PFSK-1 (cell line): ENCODE measurements at regions not wholly inside any gene's neighbourhood (a gene's known extent, or its start where the extent isn't known, plus 50 kb on each side); places are given as distances from the start of the nearest gene placed in this dataset.

Source experiments
- FOXP2 ChIP-seq: optimal IDR thresholded peaks from 2 replicates; pipeline ENCODE3; 2011; ENCODE audit warnings: borderline replicate concordance, control low read depth, inconsistent platforms; ENCODE audit not compliant: insufficient read depth; ENCODE audit errors: extremely low read length, extremely low read depth
- POLR2AphosphoS5 ChIP-seq: IDR thresholded peaks from 2 replicates; pipeline ENCODE4 v1.6.1; 2012; ENCODE audit warnings: low read depth, mild to moderate bottlenecking, control low read depth, low read length, moderate library complexity
- SIN3A ChIP-seq: IDR thresholded peaks from 2 replicates; pipeline ENCODE4 v1.6.1; 2012; ENCODE audit warnings: mild to moderate bottlenecking, low read length, moderate library complexity, borderline replicate concordance; ENCODE audit not compliant: insufficient read depth
- TAF1 ChIP-seq: IDR thresholded peaks from 2 replicates; pipeline ENCODE4 v1.6.1; 2012; ENCODE audit warnings: low read length, control low read depth, borderline replicate concordance; ENCODE audit not compliant: insufficient read depth
- TF ChIP-seq, protein P1 (sequence below), 2 experiments: IDR thresholded peaks; 2 replicates each; pipeline versions ENCODE4 v1.6.1 to v1.8.0; 2011 to 2012; ENCODE audit warnings: low read depth in 2 of 2, low read length in 2 of 2, control low read depth in 1 of 2, inconsistent platforms in 1 of 2, mild to moderate bottlenecking in 1 of 2, moderate library complexity in 1 of 2; ENCODE audit not compliant: insufficient read depth in 1 of 2

DNA sequence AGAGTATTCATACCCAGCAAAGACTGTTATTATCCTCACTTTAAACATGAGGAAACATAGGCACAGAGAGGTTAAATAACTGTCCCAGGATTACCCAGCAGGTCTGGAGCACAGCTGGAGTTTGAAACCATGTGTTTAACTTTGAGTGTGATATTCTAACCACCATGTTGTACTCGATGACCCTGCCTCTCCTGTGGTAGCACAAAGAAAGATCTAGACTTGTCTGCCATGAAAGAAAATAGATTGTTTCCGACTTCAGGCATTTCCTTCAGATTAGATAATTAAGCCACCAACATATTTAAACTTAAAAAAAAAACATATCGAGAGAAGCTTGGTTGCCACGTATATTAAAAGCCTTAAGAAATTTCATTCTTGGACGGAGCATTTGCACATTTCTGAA is 104.6 kb upstream of the RUNX1 start:
- TF ChIP-seq FOXP2 = no peak
- no peak for TF ChIP-seq SIN3A
- TF ChIP-seq, protein P1, sequence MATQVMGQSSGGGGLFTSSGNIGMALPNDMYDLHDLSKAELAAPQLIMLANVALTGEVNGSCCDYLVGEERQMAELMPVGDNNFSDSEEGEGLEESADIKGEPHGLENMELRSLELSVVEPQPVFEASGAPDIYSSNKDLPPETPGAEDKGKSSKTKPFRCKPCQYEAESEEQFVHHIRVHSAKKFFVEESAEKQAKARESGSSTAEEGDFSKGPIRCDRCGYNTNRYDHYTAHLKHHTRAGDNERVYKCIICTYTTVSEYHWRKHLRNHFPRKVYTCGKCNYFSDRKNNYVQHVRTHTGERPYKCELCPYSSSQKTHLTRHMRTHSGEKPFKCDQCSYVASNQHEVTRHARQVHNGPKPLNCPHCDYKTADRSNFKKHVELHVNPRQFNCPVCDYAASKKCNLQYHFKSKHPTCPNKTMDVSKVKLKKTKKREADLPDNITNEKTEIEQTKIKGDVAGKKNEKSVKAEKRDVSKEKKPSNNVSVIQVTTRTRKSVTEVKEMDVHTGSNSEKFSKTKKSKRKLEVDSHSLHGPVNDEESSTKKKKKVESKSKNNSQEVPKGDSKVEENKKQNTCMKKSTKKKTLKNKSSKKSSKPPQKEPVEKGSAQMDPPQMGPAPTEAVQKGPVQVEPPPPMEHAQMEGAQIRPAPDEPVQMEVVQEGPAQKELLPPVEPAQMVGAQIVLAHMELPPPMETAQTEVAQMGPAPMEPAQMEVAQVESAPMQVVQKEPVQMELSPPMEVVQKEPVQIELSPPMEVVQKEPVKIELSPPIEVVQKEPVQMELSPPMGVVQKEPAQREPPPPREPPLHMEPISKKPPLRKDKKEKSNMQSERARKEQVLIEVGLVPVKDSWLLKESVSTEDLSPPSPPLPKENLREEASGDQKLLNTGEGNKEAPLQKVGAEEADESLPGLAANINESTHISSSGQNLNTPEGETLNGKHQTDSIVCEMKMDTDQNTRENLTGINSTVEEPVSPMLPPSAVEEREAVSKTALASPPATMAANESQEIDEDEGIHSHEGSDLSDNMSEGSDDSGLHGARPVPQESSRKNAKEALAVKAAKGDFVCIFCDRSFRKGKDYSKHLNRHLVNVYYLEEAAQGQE (IDR thresholded peaks at IDR 0.05; ENCODE audit: insufficient read depth in 1 of 2, low read depth in 2 of 2, low read length in 2 of 2) = no peak
- no peak for TF ChIP-seq TAF1
- no peak for TF ChIP-seq POLR2AphosphoS5

DNA sequence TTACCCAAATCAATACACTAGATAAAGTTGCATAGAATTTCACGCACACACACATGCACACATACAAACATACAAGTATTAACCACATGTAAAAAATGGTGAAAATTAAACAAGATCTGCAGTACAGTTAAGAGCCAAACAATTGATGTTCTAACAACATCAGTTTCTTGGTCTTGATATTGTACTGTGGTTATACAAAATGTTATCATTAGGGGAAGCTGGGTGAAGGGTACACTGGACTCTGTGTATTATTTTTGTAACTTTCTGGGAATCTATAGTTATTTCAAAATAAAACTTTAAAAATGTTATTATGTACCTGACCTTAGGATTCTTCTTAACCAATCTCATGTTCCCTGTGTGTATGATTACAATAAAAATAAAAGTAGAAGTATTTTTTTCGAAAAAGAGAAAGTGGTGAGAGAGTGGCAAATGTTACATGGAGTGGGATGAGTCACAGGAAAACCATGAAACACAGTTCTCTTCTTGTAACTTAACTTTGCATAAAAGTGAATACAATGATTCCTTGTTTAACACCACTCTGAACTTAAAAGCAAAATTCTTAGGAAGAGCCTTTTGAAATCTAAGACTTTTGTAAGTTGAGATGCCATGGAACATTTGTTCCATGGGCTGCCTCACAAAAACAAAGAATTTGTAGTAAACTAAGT is 101.6 kb upstream of the RUNX1 start:
- TF ChIP-seq, protein P1 (IDR thresholded peaks at IDR 0.05; ENCODE audit: insufficient read depth in 1 of 2, low read depth in 2 of 2, low read length in 2 of 2) = no peak
- TF ChIP-seq POLR2AphosphoS5 (no peak), FOXP2 (no peak), SIN3A (no peak), TAF1 (no peak)

DNA sequence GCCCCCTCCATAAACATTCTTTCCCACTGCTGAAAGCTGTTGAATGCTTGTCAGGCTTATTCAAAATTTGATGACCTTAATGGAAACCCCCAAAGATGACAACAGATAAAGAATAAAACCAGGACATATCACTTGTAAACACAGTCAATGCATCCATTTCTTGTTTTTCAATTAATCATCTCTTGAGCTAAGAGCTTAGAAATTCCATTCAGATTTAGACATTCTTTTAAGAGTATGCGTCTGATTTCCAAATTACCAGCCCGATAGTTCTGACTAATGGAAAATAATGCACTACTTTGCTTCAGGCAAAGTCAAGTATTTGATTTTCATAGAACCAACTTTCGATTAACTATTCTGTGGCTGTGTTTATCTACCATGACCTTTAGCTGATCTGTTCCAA is 100.6 kb upstream of the RUNX1 start:
- TF ChIP-seq SIN3A = no peak
- TF ChIP-seq, protein P1 (IDR thresholded peaks at IDR 0.05; ENCODE audit: insufficient read depth in 1 of 2, low read depth in 2 of 2, low read length in 2 of 2) = no peak
- no peak for TF ChIP-seq FOXP2
- no peak for TF ChIP-seq TAF1
- TF ChIP-seq POLR2AphosphoS5 = no peak

DNA sequence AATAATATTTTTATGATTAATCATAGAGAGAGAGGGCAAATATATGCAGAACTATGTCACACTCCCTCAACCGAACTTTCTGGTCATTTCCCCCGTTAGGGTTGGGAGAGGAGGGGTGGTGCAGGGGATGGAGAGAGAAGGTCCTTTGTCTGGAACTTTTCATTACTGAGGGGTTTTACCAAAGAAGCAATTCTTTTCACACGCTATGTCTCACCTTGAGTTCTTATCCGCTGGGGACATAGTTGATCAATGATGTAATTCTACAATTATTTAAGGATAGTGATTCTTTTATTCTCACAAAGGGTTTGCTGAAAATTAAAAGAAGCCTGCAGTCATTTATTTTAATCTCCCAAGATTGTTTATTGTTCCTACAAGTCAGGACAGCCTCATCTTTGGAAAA is 98.3 kb upstream of the RUNX1 start:
- no peak for TF ChIP-seq FOXP2

DNA sequence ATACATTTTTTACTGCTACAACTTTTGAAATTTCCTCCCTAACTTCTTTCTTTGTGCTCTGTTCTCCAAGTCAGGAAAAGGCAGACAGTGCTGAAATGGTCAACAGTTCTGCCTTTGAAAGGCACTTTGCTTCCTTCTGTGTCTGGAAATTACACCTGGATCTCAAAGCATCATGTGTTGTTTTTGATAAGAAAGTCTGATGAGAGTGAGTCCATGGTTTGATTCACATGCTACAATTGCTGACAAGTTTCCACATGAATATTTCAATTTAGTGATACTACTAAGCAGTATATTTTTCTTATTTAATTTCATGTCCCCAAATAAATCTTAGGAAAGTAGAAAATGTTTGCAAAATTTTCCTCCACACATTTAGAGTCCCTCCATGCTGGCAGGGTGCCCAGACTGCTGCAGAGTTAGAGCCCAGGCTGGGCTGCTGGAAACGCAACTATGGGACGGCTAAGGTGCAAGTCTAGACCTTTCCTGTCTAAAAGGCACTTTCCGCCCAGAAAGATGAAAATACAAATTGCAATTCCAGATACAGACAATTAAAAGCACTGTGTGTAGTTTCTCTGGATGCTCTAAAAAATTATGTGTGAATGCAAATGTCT is 96.6 kb upstream of the RUNX1 start:
- TF ChIP-seq FOXP2 = no peak
- no peak for TF ChIP-seq SIN3A
- no peak for TF ChIP-seq POLR2AphosphoS5
- no peak for TF ChIP-seq TAF1

DNA sequence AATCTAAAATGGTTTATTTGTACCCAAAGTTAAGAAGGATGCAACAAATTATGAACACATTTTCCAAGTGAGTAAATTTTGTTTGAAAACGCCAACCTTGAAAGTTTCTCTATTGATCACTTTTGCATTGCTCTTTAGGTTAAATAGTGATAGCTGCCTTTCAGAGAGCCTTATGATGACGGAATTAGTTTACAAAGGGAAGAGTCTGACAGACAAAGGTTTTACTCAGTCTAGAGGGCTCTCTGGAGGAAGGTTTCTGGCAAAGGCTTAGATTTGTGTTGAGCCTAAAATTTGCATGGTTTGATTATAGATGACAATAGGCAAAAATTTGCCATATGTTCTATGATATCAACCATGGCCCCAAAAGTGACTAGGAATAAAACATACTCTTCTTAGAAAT is 95.9 kb upstream of the RUNX1 start:
- TF ChIP-seq SIN3A = no peak
- TF ChIP-seq POLR2AphosphoS5 = no peak
- TF ChIP-seq TAF1 = no peak
- TF ChIP-seq FOXP2 = no peak
- TF ChIP-seq, protein P1 (IDR thresholded peaks at IDR 0.05; ENCODE audit: insufficient read depth in 1 of 2, low read depth in 2 of 2, low read length in 2 of 2) = no peak
